K562 (cell line): ENCODE measurements at regions not wholly inside any gene's neighbourhood (a gene's known extent, or its start where the extent isn't known, plus 50 kb on each side); places are given as distances from the start of the nearest gene placed in this dataset.

ENCODE experiments used
- ATF7 ChIP-seq: fragments of 450-650 bp; IDR thresholded peaks from 2 replicates; pipeline ENCODE4 v1.7.1; 2014; ENCODE audit warnings: mild to moderate bottlenecking, moderate library complexity
- CREB3L1 ChIP-seq: fragments of 450-650 bp; IDR thresholded peaks from 2 replicates; pipeline ENCODE4 v1.6.1; 2014; ENCODE audit warnings: low read depth, mild to moderate bottlenecking, moderate library complexity, borderline replicate concordance
- NFIC ChIP-seq: fragments of 450-650 bp; IDR thresholded peaks from 2 replicates; pipeline ENCODE4 v1.6.1; 2017; ENCODE audit warnings: mild to moderate bottlenecking, inconsistent platforms
- RREB1 ChIP-seq: fragments of 250-450 bp; sonication (Bioruptor Pico); IDR thresholded peaks from 2 replicates; pipeline ENCODE4 v1.4.0; 2020

GRCh38 chr4:115596265-115597001, 483.0 kb upstream of the NDST4 start (continued):
- TF ChIP-seq RREB1 (CRISPR knock-in tag), result no peak
- no peak for TF ChIP-seq NFIC
- TF ChIP-seq ATF7, result no peak
- no peak for TF ChIP-seq CREB3L1
